Mesenchymal stem cell (in vitro differentiated cells and primary cell): ENCODE measurements at regions not wholly inside any gene's neighbourhood (a gene's known extent, or its start where the extent isn't known, plus 50 kb on each side); places are given as distances from the start of the nearest gene placed in this dataset.

Experiments
- DNase-seq: peaks from one replicate; pipeline ENCODE4 v3.0.0-alpha.2; 2013
- H2AFZ ChIP-seq: one replicate; pipeline ENCODE4 v1.6.1; 2013; ENCODE audit warnings: low read depth, mild to moderate bottlenecking, control low read depth, inconsistent platforms, low read length, moderate library complexity
- H2AK5ac ChIP-seq: 2 replicates; pipeline ENCODE4 v1.6.1; 2013; ENCODE audit warnings: low read length, moderate library complexity, mild to moderate bottlenecking, inconsistent platforms; ENCODE audit not compliant: severe bottlenecking
- H2BK120ac ChIP-seq: one replicate; pipeline ENCODE4 v1.6.1; 2013; ENCODE audit warnings: low read depth, mild to moderate bottlenecking, inconsistent platforms, low read length, moderate library complexity
- H2BK12ac ChIP-seq, 2 experiments: one replicate each; pipeline ENCODE4 v1.6.1; 2013; ENCODE audit warnings: inconsistent platforms in 2 of 2, low read length in 2 of 2, mild to moderate bottlenecking in 2 of 2, moderate library complexity in 2 of 2, control low read depth in 1 of 2
- H2BK15ac ChIP-seq: one replicate; pipeline ENCODE4 v1.6.1; 2013; ENCODE audit warnings: mild to moderate bottlenecking, low read depth, inconsistent platforms; ENCODE audit not compliant: poor library complexity, severe bottlenecking
- H2BK5ac ChIP-seq: 2 replicates; pipeline ENCODE4 v1.6.1; 2013; ENCODE audit warnings: low read depth, mild to moderate bottlenecking, low read length, control low read depth, inconsistent platforms; ENCODE audit not compliant: poor library complexity, severe bottlenecking
- H3K14ac ChIP-seq, 2 experiments: one replicate each; pipeline ENCODE4 v1.6.1; 2013; ENCODE audit warnings: inconsistent platforms in 2 of 2, low read length in 2 of 2, control low read depth in 1 of 2, mild to moderate bottlenecking in 1 of 2, moderate library complexity in 1 of 2
- H3K18ac ChIP-seq, 2 experiments: one replicate each; pipeline ENCODE4 v1.6.1; 2013; ENCODE audit warnings: inconsistent platforms in 2 of 2, low read length in 2 of 2, control low read depth in 1 of 2, low read depth in 1 of 2, mild to moderate bottlenecking in 1 of 2
- H3K23ac ChIP-seq, 2 experiments: one replicate each; pipeline ENCODE4 v1.6.1; 2013; ENCODE audit warnings: inconsistent platforms in 2 of 2, low read length in 2 of 2, mild to moderate bottlenecking in 2 of 2, moderate library complexity in 2 of 2, control low read depth in 1 of 2
- H3K27ac ChIP-seq: 2 replicates; pipeline ENCODE4 v1.5.1; 2013; ENCODE audit warnings: mild to moderate bottlenecking, moderate library complexity, low read length, control low read depth, inconsistent platforms; ENCODE audit not compliant: poor library complexity, severe bottlenecking
- H3K27me3 ChIP-seq, 2 experiments: 2 replicates each; pipeline versions ENCODE4 v1.6.1 to v1.7.0; 2013; ENCODE audit warnings: low read length in 2 of 2, mild to moderate bottlenecking in 2 of 2, moderate library complexity in 2 of 2, control low read depth in 1 of 2, inconsistent platforms in 1 of 2; ENCODE audit not compliant: control insufficient read depth in 1 of 2, insufficient read depth in 1 of 2
- H3K36me3 ChIP-seq, 2 experiments: 2 replicates each; pipeline versions ENCODE4 v1.6.1 to v1.7.0; 2013; ENCODE audit warnings: low read length in 2 of 2, control low read depth in 1 of 2, inconsistent platforms in 1 of 2, low read depth in 1 of 2, mild to moderate bottlenecking in 1 of 2; ENCODE audit not compliant: insufficient read depth in 2 of 2, control insufficient read depth in 1 of 2
- H3K4ac ChIP-seq, 2 experiments: one replicate each; pipeline ENCODE4 v1.6.1; 2013; ENCODE audit warnings: inconsistent platforms in 2 of 2, low read length in 2 of 2, mild to moderate bottlenecking in 2 of 2, moderate library complexity in 2 of 2, control low read depth in 1 of 2, low read depth in 1 of 2
- H3K4me1 ChIP-seq: 2 replicates; pipeline ENCODE4 v1.6.1; 2013; ENCODE audit warnings: low read depth, low read length, control low read depth; ENCODE audit not compliant: control insufficient read depth, insufficient read depth
- H3K4me2 ChIP-seq: 2 replicates; pipeline ENCODE4 v1.6.1; 2013; ENCODE audit warnings: low read length, mild to moderate bottlenecking, inconsistent platforms; ENCODE audit not compliant: poor library complexity, severe bottlenecking
- H3K4me3 ChIP-seq, 2 experiments: 2 replicates each; pipeline versions ENCODE4 v1.5.1 to v1.7.0; 2013; ENCODE audit warnings: low read length in 2 of 2, mild to moderate bottlenecking in 2 of 2, control low read depth in 1 of 2, low read depth in 1 of 2; ENCODE audit not compliant: insufficient read depth in 1 of 2
- H3K79me1 ChIP-seq: replicated peaks from 2 replicates; pipeline ENCODE4 v1.6.1; 2013; ENCODE audit warnings: mild to moderate bottlenecking, control low read depth, low read length, inconsistent platforms; ENCODE audit not compliant: poor library complexity, severe bottlenecking
- H3K9ac ChIP-seq: 2 replicates; pipeline ENCODE4 v1.7.0; 2013; ENCODE audit warnings: mild to moderate bottlenecking, low read length, moderate library complexity
- H3K9me3 ChIP-seq: 2 replicates; pipeline ENCODE4 v1.7.0; 2013; ENCODE audit warnings: mild to moderate bottlenecking, low read length; ENCODE audit not compliant: control insufficient read depth
- H4K8ac ChIP-seq: one replicate; pipeline ENCODE4 v1.6.1; 2013; ENCODE audit warnings: inconsistent platforms, mild to moderate bottlenecking, low read length, moderate library complexity
- H4K91ac ChIP-seq: one replicate; pipeline ENCODE4 v1.6.1; 2013; ENCODE audit warnings: mild to moderate bottlenecking, low read length, inconsistent platforms
- WGBS: methylation state at CpG from one replicate; pipeline ENCODE4 v1.1.7; 2013; ENCODE audit warnings: mixed read lengths; 5-methylcytosine and 5-hydroxymethylcytosine counted together

DNA sequence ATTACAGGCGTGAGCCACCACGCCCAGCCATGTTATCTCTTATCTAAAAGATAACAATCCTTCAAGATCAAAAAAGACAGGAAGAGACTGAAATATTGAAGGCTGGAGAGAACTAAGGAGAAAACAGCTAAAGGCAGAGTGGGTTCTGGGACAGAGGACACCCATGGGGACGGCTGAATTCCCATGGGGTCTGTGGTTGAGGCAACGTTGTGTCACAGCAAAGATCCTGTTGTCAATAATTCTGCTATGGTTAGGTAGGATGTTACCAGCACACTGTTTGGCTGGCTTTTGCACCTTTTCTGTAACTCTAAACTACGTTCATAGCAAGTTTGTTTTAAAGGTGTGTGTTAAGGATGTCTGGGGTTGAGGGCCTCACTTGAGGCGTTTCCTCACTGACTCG lies 137.7 kb upstream of the APCDD1 start:
- 77% methylated on average over 4 of the region's 7 CpGs for WGBS
- Histone ChIP-seq H3K14ac (no peak overlapping the region), H3K4me1 (no peaks in the 10 kb centered on the region), H3K4ac (no peak overlapping the region), H3K4me3 (no peak overlapping the region), H2BK15ac (no peak overlapping the region), H3K36me3 (no peaks in the 10 kb centered on the region), H3K9me3 (no peaks in the 10 kb centered on the region), H3K18ac (no peak overlapping the region), H2AK5ac (no peak overlapping the region), H2BK5ac (no peak overlapping the region), H3K27me3 (peaks cover 0 to 15% of the 10 kb centered on the region in 2 experiments), H3K4me2 (no peak overlapping the region), H3K9ac (no peak overlapping the region), H2AFZ (no peak overlapping the region), H3K79me1 (no peaks in the 10 kb centered on the region), H2BK12ac (no peak overlapping the region), H4K91ac (no peak overlapping the region), H3K27ac (no peak overlapping the region), H3K23ac (no peak overlapping the region), H2BK120ac (no peak overlapping the region), H4K8ac (no peak overlapping the region)
- DNase-seq: no peak

DNA sequence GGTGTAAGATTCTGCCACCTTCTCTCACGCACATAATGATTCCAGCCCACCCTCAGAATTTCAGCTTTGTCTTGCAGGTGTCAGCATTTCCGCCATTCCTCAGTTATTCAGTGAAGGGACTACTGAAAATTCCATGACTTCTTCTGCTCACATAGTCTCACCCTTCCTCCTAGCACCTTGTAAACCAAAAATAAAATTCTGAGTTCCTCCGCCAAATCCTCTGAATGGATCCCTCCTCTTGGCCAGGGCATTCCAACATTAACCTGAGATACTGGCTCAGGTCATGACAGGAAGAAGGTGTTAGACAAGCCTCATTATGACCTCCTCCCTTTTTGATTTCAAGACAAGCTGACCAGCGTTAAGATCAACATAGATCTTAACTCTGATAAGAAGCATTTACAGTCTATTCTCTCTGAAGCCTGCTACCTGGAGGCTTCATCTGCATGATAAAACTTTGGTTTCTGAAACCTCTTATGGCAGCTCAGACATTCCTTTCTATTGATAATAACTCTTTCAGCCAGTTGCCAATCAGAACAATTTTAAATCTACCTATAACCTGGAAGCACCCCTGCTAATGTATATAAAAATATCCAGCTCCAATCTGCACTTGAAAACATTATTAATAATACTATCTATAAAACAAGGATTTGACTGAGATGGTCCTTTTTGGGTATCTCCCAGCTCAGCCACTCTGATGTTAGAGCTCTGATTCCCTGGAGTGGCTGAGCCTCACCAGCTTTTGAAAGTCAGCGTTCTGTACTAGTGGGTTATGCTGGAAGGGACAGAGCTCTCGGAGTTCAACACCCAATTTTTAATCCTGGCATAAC lies 136.4 kb upstream of the APCDD1 start:
- no peak overlapping the region for H2BK120ac ChIP-seq
- no peak overlapping the region for H3K4me2 ChIP-seq
- no peaks in the 10 kb centered on the region for H3K79me1 ChIP-seq
- no peak overlapping the region for H3K27ac ChIP-seq
- H3K9ac ChIP-seq: no peak overlapping the region
- no peak overlapping the region for H3K4me3 ChIP-seq
- no peak overlapping the region for H2BK5ac ChIP-seq
- no peak overlapping the region for H4K8ac ChIP-seq
- H2BK12ac ChIP-seq: no peak overlapping the region
- DNase-seq: no peak
- H2AK5ac ChIP-seq: no peak overlapping the region
- no peak overlapping the region for H2AFZ ChIP-seq
- no peak overlapping the region for H4K91ac ChIP-seq
- no peak overlapping the region for H3K23ac ChIP-seq
- no peaks in the 10 kb centered on the region for H3K4me1 ChIP-seq
- no peaks in the 10 kb centered on the region for H3K36me3 ChIP-seq
- no peak overlapping the region for H3K18ac ChIP-seq
- H2BK15ac ChIP-seq: no peak overlapping the region
- no peak overlapping the region for H3K14ac ChIP-seq
- no peak overlapping the region for H3K4ac ChIP-seq
- WGBS: 81% methylated on average over 6 of the region's 6 CpGs
- H3K9me3 ChIP-seq: no peaks in the 10 kb centered on the region
- peaks cover 0 to 12% of the 10 kb centered on the region in 2 experiments for H3K27me3 ChIP-seq

DNA sequence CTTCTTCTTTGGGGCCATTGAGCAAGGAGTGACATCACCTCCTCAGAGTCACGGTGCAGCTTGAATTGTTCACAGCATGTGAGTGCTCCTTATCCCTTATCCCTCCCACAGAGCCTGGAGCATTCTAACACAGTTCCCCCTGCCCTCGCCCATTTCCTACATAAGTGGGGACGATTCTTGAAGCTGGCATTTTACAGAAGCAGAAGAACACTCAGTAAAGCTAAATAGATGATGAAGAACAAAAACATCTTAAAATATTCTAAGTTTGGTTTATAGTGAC lies 135.8 kb upstream of the APCDD1 start:
- Histone ChIP-seq H3K9me3 (no peaks in the 10 kb centered on the region), H3K36me3 (no peaks in the 10 kb centered on the region), H2BK120ac (no peak overlapping the region), H3K9ac (no peak overlapping the region), H3K18ac (no peak overlapping the region), H2BK15ac (no peak overlapping the region), H3K27me3 (peaks cover 0 to 12% of the 10 kb centered on the region in 2 experiments), H3K4ac (no peak overlapping the region), H3K4me2 (no peak overlapping the region), H2BK12ac (no peak overlapping the region), H3K23ac (no peak overlapping the region), H2AK5ac (no peak overlapping the region), H2AFZ (no peak overlapping the region), H4K8ac (no peak overlapping the region), H4K91ac (no peak overlapping the region), H3K27ac (no peak overlapping the region), H3K4me3 (no peak overlapping the region), H2BK5ac (no peak overlapping the region), H3K4me1 (no peaks in the 10 kb centered on the region), H3K79me1 (no peaks in the 10 kb centered on the region), H3K14ac (no peak overlapping the region)
- no peak for DNase-seq
- 36% methylated on average over 1 of the region's 3 CpGs for WGBS

- WGBS: 80% methylated on average over 2 of the region's 2 CpGs
- Histone ChIP-seq H4K91ac (no peak overlapping the region), H3K9me3 (no peaks in the 10 kb centered on the region), H2BK15ac (no peak overlapping the region), H3K18ac (no peak overlapping the region), H3K23ac (no peak overlapping the region), H3K4me1 (no peaks in the 10 kb centered on the region), H3K9ac (no peak overlapping the region), H3K4me2 (no peak overlapping the region), H3K14ac (no peak overlapping the region), H3K36me3 (no peaks in the 10 kb centered on the region), H2BK12ac (no peak overlapping the region), H2BK120ac (no peak overlapping the region), H3K4ac (no peak overlapping the region), H2AK5ac (no peak overlapping the region), H2BK5ac (no peak overlapping the region), H3K4me3 (no peak overlapping the region), H4K8ac (no peak overlapping the region), H3K79me1 (no peaks in the 10 kb centered on the region), H2AFZ (no peak overlapping the region), H3K27me3 (peaks cover 0 to 12% of the 10 kb centered on the region in 2 experiments), H3K27ac (no peak overlapping the region)
- no peak for DNase-seq
Observed at GRCh38 chr18:10319026-10319425, 135.4 kb upstream of the APCDD1 start.
